GM21717 (cell line): ENCODE measurements at regions not wholly inside any gene's neighbourhood (a gene's known extent, or its start where the extent isn't known, plus 50 kb on each side); places are given as distances from the start of the nearest gene placed in this dataset.

Experiments used
- ATAC-seq: cut with Tn5 transposase; IDR thresholded peaks from one replicate; pipeline ENCODE4 v1.9.1; 2021; ENCODE audit warnings: mild to moderate bottlenecking, moderate library complexity; ENCODE audit not compliant: unreplicated experiment

- ATAC-seq: no peak
These were observed 471.5 kb downstream of the SPRY1 start for GRCh38 chr4:123867910-123868587.

GRCh38 chr4:123869286-123870215, 473.0 kb downstream of the SPRY1 start:
- ATAC-seq: no peak

- no peak for ATAC-seq
These were observed 473.8 kb downstream of the SPRY1 start for GRCh38 chr4:123870216-123870876.

GRCh38 chr4:123871341-123871740, 474.7 kb downstream of the SPRY1 start:
- ATAC-seq: no peak

GRCh38 chr4:123874063-123874462, 477.5 kb downstream of the SPRY1 start:
- no peak for ATAC-seq

- no peak for ATAC-seq
These were observed 479.5 kb downstream of the SPRY1 start for GRCh38 chr4:123876143-123876542.

- no peak for ATAC-seq
These were observed 480.1 kb downstream of the SPRY1 start for GRCh38 chr4:123876671-123877101.

GRCh38 chr4:123877551-123877950, 481.0 kb downstream of the SPRY1 start:
- no peak for ATAC-seq

GRCh38 chr4:123878976-123879375, 482.4 kb downstream of the SPRY1 start:
- ATAC-seq: no peak

GRCh38 chr4:123880631-123881030, 484.0 kb downstream of the SPRY1 start:
- no peak for ATAC-seq

- no peak for ATAC-seq
These were observed 488.3 kb downstream of the SPRY1 start for GRCh38 chr4:123884922-123885321.

- no peak for ATAC-seq
These were observed 492.9 kb downstream of the SPRY1 start for GRCh38 chr4:123889507-123889906.

GRCh38 chr4:123890889-123891288, 494.3 kb downstream of the SPRY1 start:
- ATAC-seq: no peak

GRCh38 chr4:123891881-123892280, 495.3 kb downstream of the SPRY1 start:
- ATAC-seq: no peak

- ATAC-seq: no peak
These were observed 495.9 kb downstream of the SPRY1 start for GRCh38 chr4:123892368-123892976.

- no peak for ATAC-seq
These were observed 496.7 kb downstream of the SPRY1 start for GRCh38 chr4:123893011-123893981.

GRCh38 chr4:123896446-123897071, 500.0 kb downstream of the SPRY1 start:
- no peak for ATAC-seq

GRCh38 chr4:123898946-123899666, 502.5 kb downstream of the SPRY1 start:
- ATAC-seq: no peak

- no peak for ATAC-seq
These were observed 508.3 kb downstream of the SPRY1 start for GRCh38 chr4:123904882-123905281.
